Activated CD8-positive, alpha-beta T cell treated with anti-CD3 and anti-CD28 coated beads for 36 hours (primary cell): ENCODE measurements at regions not wholly inside any gene's neighbourhood (a gene's known extent, or its start where the extent isn't known, plus 50 kb on each side); places are given as distances from the start of the nearest gene placed in this dataset.

Experiments used
- ATAC-seq: fragments of 200-7000 bp; cut with Tn5 transposase; one replicate; pipeline ENCODE4 v1.10.0; 2021; ENCODE audit warnings: mild to moderate bottlenecking, moderate library complexity
- CTCF ChIA-PET: fragments of 350-600 bp; sonication (Branson Sonifier 250); formaldehyde crosslinking; loops from one replicate; lab custom pipeline; 2021; ENCODE audit warnings: antibody characterized with exemption; lab: Charles Lee
- POLR2A ChIA-PET: fragments of 350-600 bp; sonication (Branson Sonifier 250); formaldehyde crosslinking; loops from one replicate; lab custom pipeline; 2021; ENCODE audit warnings: antibody characterized with exemption; lab: Charles Lee
- DNase-seq: peaks from one replicate; pipeline ENCODE4 v3.0.0-alpha.2; 2020
- H3K27ac Mint-ChIP-seq: one replicate; pipeline ENCODE4 v1.8.0; 2021; ENCODE audit warnings: mild to moderate bottlenecking, mixed read lengths
- H3K27me3 Mint-ChIP-seq: one replicate; pipeline ENCODE4 v1.8.0; 2021; ENCODE audit warnings: mixed read lengths
- H3K36me3 Mint-ChIP-seq: one replicate; pipeline ENCODE4 v1.8.0; 2021; ENCODE audit warnings: low read depth, mixed read lengths
- H3K4me1 Mint-ChIP-seq: one replicate; pipeline ENCODE4 v1.8.0; 2021; ENCODE audit warnings: low read depth, mixed read lengths
- H3K4me3 Mint-ChIP-seq: one replicate; pipeline ENCODE4 v1.8.0; 2021; ENCODE audit warnings: mild to moderate bottlenecking, moderate library complexity, mixed read lengths
- H3K9me3 Mint-ChIP-seq: one replicate; pipeline ENCODE4 v1.8.0; 2021; ENCODE audit warnings: mixed read lengths
- intact Hi-C: fragments of 100-400 bp; cut with micrococcal nuclease; formaldehyde crosslinking; loops from one replicate; pipeline ENCODE4 v1.10.0; 2022
- TF ChIP-seq, protein P1 (sequence below): fragments of 200-600 bp; IDR thresholded peaks from one replicate; pipeline ENCODE4 v1.8.0; 2022; ENCODE audit warnings: antibody characterized with exemption, mild to moderate bottlenecking

- H3K36me3 Mint-ChIP-seq: no peaks in the 10 kb centered on the region
- TF ChIP-seq, protein P1, sequence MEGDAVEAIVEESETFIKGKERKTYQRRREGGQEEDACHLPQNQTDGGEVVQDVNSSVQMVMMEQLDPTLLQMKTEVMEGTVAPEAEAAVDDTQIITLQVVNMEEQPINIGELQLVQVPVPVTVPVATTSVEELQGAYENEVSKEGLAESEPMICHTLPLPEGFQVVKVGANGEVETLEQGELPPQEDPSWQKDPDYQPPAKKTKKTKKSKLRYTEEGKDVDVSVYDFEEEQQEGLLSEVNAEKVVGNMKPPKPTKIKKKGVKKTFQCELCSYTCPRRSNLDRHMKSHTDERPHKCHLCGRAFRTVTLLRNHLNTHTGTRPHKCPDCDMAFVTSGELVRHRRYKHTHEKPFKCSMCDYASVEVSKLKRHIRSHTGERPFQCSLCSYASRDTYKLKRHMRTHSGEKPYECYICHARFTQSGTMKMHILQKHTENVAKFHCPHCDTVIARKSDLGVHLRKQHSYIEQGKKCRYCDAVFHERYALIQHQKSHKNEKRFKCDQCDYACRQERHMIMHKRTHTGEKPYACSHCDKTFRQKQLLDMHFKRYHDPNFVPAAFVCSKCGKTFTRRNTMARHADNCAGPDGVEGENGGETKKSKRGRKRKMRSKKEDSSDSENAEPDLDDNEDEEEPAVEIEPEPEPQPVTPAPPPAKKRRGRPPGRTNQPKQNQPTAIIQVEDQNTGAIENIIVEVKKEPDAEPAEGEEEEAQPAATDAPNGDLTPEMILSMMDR: no peak
- no peaks in the 10 kb centered on the region for H3K4me1 Mint-ChIP-seq
- H3K4me3 Mint-ChIP-seq: no peak overlapping the region
- ChIA-PET CTCF (no interaction called here), POLR2A (no interaction called here)
- ATAC-seq (no peak), DNase-seq (no peak)
- H3K27ac Mint-ChIP-seq: no peak overlapping the region
- intact Hi-C loops: no loop called here
- H3K9me3 Mint-ChIP-seq: peaks cover 4% of the 10 kb centered on the region
- H3K27me3 Mint-ChIP-seq: no peaks in the 10 kb centered on the region
Measured at GRCh38 chr13:62625214-62625881, 1209.7 kb upstream of the PCDH20 start.

DNA sequence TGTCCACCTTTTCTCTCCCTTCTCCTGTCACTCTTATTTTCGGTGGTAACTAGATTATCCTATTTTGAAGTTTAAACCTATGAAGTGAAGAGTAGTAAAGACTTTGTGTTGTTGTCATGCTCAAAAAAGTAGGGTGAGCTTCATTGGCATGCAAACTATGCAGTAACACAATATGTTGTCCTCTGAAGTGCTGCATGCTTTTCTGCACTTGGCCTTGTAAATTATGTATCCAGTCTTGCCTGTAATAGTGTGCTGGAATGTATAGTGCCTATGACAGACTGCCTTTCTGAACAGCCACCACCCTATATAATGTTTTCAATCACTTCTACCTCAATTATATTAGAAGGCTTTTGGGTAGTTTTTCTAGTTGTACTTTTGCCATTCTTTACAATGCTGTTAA, 1198.2 kb upstream of the PCDH20 start:
- no peaks in the 10 kb centered on the region for H3K36me3 Mint-ChIP-seq
- ChIA-PET CTCF (no interaction called here), POLR2A (no interaction called here)
- no peaks in the 10 kb centered on the region for H3K27me3 Mint-ChIP-seq
- DNase-seq: no peak
- intact Hi-C loops: no loop called here
- peaks cover 8% of the 10 kb centered on the region for H3K9me3 Mint-ChIP-seq
- no peak overlapping the region for H3K27ac Mint-ChIP-seq
- no peak overlapping the region for H3K4me3 Mint-ChIP-seq
- H3K4me1 Mint-ChIP-seq: no peaks in the 10 kb centered on the region
- ATAC-seq: no peak
- TF ChIP-seq, protein P1: no peak

DNA sequence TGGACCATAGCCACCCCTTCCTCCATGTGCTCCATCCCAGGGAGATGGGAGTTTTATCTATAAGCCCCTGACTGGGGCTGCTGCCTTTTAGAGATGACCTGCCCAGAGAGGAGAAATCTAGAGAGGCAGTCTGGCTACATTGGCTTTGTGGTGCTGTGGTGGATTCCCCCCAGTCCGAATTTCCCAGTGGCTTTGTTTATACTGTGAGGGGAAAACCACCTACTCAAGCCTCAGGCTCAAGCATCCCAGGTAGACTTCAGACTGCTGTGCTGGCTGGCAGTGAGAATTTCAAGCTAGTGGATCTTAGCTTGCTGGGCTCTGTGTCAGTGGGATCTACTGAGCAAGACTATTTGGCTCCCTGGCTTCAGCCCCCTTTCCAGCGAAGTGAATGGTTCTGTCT, 1195.7 kb upstream of the PCDH20 start:
- H3K9me3 Mint-ChIP-seq: peaks cover 14% of the 10 kb centered on the region
- CTCF ChIA-PET: no interaction called here
- no peak for ATAC-seq

DNA sequence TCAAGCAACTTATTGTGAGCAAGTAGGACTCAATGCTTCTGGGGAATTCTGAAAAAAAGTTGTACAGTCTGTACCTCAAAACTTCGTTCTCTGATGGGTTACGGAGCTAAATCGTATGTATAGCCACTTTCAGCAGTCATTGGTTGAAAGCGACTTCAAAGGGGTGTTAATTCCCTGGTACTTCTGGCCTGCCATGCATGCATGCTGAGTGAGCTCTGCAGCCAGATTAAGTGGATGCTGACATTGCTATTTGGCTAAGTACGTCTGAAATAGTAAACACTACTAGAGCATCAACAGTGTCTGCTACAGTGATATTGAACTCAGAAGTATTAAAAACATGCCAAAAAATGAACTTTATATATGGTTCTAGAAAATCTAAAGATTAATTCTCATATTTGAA, 1183.1 kb upstream of the PCDH20 start:
- DNase-seq (no peak), ATAC-seq (no peak)
- Mint-ChIP-seq H3K9me3 (peaks cover 8% of the 10 kb centered on the region), H3K36me3 (no peaks in the 10 kb centered on the region), H3K4me3 (no peak overlapping the region), H3K27ac (no peak overlapping the region), H3K4me1 (no peaks in the 10 kb centered on the region), H3K27me3 (no peaks in the 10 kb centered on the region)
- intact Hi-C loops: no loop called here
- ChIA-PET CTCF (no interaction called here), POLR2A (no interaction called here)
- TF ChIP-seq, protein P1: no peak

More for the DNA sequence above, 1195.7 kb upstream of the PCDH20 start:
- POLR2A ChIA-PET: no interaction called here
- H3K36me3 Mint-ChIP-seq: no peaks in the 10 kb centered on the region
- H3K4me3 Mint-ChIP-seq: no peak overlapping the region
- DNase-seq: no peak
- no peaks in the 10 kb centered on the region for H3K4me1 Mint-ChIP-seq
- TF ChIP-seq, protein P1: no peak
- H3K27me3 Mint-ChIP-seq: no peaks in the 10 kb centered on the region
- no peak overlapping the region for H3K27ac Mint-ChIP-seq
- intact Hi-C loops: no loop called here

DNA sequence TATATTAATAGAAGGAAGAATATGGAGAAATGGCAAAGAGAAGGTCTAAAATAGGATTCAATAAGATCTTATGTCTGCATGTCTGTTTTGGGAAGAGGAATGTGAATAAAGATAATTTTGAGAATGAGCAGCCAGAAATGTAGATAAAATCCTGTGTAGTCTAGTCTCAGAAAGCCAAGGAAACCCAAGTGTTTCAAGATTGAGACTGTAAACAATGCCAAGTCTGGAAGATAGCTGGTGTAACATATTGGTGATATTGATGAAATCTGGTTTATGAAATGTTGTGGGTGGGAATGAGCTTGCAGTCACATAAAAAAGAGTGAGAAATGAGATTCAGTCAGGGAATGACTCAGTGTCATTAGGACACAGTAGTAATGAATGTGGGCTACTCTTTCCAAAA, 1180.3 kb upstream of the PCDH20 start:
- Mint-ChIP-seq H3K4me1 (no peaks in the 10 kb centered on the region), H3K9me3 (peaks cover 6% of the 10 kb centered on the region), H3K4me3 (no peak overlapping the region), H3K36me3 (no peaks in the 10 kb centered on the region), H3K27ac (no peak overlapping the region), H3K27me3 (no peaks in the 10 kb centered on the region)
- ATAC-seq (no peak), DNase-seq (no peak)
- TF ChIP-seq, protein P1: no peak
- intact Hi-C loops: no loop called here
- POLR2A ChIA-PET: no interaction called here
- CTCF ChIA-PET: no interaction called here
